HFF-Myc (cell line): ENCODE measurements at regions not wholly inside any gene's neighbourhood (a gene's known extent, or its start where the extent isn't known, plus 50 kb on each side); places are given as distances from the start of the nearest gene placed in this dataset.
"Not testable (repeated sequence)": the region's sequence is repeated elsewhere in the genome, so short reads cannot be mapped to it uniquely, and the experiment has no call there.

Experiments
- DNase-seq: peaks from one replicate; pipeline ENCODE4 v3.0.0-alpha.2; 2011; ENCODE audit warnings: low read depth; ENCODE audit errors: extremely low read depth
- H3K4me3 ChIP-seq: replicated peaks from 2 replicates; pipeline ENCODE4 v1.5.1; 2011; ENCODE audit warnings: low read depth, mild to moderate bottlenecking, control low read depth, low read length
- CTCF ChIP-seq: IDR thresholded peaks from 2 replicates; pipeline ENCODE4 v1.5.1; 2012; ENCODE audit warnings: mild to moderate bottlenecking, low read depth, low read length, control low read depth; ENCODE audit errors: missing control alignments

- H3K4me3 ChIP-seq: no peak overlapping the region
- TF ChIP-seq CTCF: no peak
- DNase-seq: no peak
Measured at GRCh38 chr21:31586118-31586517, 73.4 kb upstream of the SOD1 start.

GRCh38 chr21:31583937-31584336 lies 75.6 kb upstream of the SOD1 start:
- not testable (repeated sequence) for DNase-seq, H3K4me3 ChIP-seq

- no peak for TF ChIP-seq CTCF
- DNase-seq: no peak
- H3K4me3 ChIP-seq: no peak overlapping the region
Measured at GRCh38 chr21:31583498-31583897, 76.0 kb upstream of the SOD1 start.

- TF ChIP-seq CTCF: peak; percentile 87
- H3K4me3 ChIP-seq: no peak overlapping the region
- peak; percentile 40 for DNase-seq
Measured at GRCh38 chr21:31580866-31581276, 78.6 kb upstream of the SOD1 start.

GRCh38 chr21:31577271-31577670 lies 82.2 kb upstream of the SOD1 start:
- TF ChIP-seq CTCF: no peak
- H3K4me3 ChIP-seq: no peak overlapping the region
- no peak for DNase-seq

- no peak overlapping the region for H3K4me3 ChIP-seq
- no peak for TF ChIP-seq CTCF
- no peak for DNase-seq
Measured at GRCh38 chr21:31576428-31576827, 83.1 kb upstream of the SOD1 start.

- no peak for TF ChIP-seq CTCF
- H3K4me3 ChIP-seq: no peak overlapping the region
Measured at GRCh38 chr21:31573217-31573616, 86.3 kb upstream of the SOD1 start.

More at GRCh38 chr21:31573217-31573616, 86.3 kb upstream of the SOD1 start:
- no peak for DNase-seq
